A172 (cell line): ENCODE measurements at regions not wholly inside any gene's neighbourhood (a gene's known extent, or its start where the extent isn't known, plus 50 kb on each side); places are given as distances from the start of the nearest gene placed in this dataset.

ENCODE experiments used
- DNase-seq: peaks from one replicate; pipeline ENCODE4 v3.0.0-alpha.2; 2015; ENCODE audit warnings: low spot score

GRCh38 chr6:77979204-77979603 is 326.4 kb downstream of the MEI4 start:
- no peak for DNase-seq

DNA sequence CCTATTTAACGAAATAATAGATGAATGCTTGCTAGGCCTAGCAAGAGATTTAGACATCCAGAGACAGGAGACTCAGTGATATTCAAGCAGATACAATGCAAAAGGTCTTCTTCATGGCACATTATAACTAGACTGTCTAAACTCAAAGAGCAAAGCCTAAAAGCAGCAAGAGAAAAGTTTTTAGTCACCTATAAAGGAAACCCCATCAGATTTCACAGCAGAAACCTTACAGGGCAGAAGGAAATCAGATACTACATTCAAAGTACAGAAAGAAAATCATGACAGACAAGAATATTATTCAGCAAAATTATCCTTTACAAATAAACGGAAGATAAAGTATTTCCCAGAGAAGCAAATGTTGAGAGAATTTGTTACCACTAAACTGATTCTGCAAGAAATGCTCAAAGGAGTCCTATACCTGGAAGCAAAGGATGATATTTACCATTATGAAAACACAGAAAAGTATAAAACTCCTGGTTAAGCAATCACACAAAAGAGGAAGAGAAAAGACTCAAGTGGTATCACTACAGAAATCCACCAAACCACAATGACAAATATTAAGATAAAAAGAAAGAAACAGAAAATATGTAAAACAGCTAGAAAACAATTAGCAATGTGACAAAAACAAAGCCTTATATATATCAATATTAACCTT is 333.7 kb downstream of the MEI4 start:
- no peak for DNase-seq

GRCh38 chr6:77987035-77987384 is 334.2 kb downstream of the MEI4 start:
- no peak for DNase-seq

GRCh38 chr6:78010130-78010529 is 357.3 kb downstream of the MEI4 start:
- no peak for DNase-seq

DNA sequence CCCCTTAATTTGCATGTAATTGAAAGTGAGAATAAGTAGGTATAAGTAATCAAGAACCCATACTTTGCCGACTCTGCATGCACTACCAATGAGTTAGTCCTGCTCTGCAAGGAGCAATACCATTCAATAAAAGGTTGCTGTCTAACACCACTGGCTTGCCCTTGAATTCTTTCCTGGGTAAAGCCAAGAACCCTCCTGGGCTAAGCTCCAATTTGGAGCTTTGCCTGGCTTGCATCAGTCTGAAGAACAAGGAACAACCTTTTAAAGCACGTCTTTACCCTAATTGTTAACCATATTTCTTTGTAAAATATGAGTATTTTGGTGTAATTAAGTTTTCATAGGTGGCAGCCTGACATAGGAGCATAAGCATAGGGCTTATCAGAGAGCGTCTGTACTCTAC is 367.7 kb downstream of the MEI4 start:
- DNase-seq, result no peak

DNA sequence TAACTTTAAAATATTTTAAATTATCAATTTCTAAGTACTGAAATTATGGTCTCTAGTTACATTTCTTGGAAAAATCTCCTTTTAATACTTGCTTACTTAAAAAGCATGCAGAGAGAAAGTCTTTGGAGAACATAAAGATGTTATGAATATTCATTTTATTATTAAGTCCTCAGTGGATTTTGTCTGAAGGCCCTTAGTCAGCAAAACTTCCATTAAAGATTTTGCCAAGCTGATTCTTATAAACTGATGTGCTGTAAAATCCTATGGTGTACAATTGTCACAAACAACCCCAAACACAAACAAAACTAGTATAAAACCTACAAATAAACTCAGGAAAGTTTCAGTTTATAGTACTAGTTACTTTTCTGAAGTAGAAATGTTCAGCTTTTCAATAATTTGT is 372.7 kb downstream of the MEI4 start:
- no peak for DNase-seq

GRCh38 chr6:78031228-78031627 is 378.4 kb downstream of the MEI4 start:
- DNase-seq, result no peak

GRCh38 chr6:78059171-78059570 is 406.3 kb downstream of the MEI4 start:
- no peak for DNase-seq

- no peak for DNase-seq
Observed at GRCh38 chr6:78062993-78063392, 410.2 kb downstream of the MEI4 start.

DNA sequence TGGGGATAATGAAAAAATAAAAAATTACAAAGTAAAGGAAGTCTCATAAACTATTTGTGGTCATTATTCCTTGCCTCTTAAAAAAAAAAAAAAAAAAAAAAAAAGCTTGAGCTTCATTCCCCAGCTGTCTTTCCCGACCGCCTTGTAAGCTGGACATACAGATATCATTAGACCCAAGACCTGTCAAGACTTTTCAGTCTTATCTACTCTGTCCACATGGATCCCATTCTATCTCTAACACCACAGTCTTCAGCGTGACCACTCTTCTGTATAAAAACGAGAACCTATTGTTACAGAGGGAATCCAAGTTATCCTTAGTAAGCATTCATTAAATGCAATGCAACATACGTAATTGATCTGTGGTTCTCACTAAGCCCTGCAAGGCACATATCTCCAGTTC is 423.5 kb downstream of the MEI4 start:
- DNase-seq, result no peak

DNA sequence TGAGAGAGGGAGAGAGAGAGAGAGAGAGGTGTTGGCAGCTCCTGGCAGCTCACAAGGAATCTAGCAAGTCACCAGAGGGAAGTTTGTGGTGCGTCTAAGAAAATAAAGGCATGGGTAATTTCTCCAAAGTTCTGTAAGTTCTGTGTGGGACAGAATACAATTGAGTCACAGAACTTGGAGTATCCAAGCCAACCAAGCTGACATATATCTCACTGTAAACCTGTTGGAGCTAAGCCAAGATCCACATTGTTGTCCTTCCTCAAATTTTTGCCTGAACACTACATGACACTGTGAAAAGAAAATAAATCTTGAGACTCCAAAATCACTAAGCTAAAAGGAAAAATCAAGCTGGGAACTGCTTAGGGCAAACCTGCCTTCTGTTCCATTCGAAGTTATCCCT is 436.7 kb downstream of the MEI4 start:
- no peak for DNase-seq

- DNase-seq, result no peak
Observed at GRCh38 chr6:78093906-78094305, 441.1 kb downstream of the MEI4 start.

GRCh38 chr6:78101387-78101786 is 448.5 kb downstream of the MEI4 start:
- DNase-seq, result no peak

- no peak for DNase-seq
Observed at GRCh38 chr6:78110641-78111040, 457.8 kb downstream of the MEI4 start.

DNA sequence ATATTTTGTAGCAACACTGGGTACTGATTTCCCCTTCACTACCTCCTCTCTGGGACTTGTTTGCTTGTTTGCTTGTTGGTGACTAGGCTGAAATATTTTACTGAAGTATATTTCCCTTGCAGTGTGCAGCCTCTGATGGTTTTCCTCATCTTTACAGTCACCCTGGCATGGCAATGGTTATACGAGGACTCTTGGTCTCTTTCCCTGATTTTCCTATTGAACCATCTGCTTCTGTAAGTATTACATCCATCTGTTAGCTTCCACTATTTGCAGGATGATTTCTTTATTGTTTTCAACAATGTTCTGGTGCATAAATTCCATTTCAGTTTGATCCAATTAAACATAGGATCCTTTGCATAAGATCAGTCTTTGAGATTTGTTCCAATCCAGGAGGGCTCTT is 465.1 kb downstream of the MEI4 start:
- no peak for DNase-seq

DNA sequence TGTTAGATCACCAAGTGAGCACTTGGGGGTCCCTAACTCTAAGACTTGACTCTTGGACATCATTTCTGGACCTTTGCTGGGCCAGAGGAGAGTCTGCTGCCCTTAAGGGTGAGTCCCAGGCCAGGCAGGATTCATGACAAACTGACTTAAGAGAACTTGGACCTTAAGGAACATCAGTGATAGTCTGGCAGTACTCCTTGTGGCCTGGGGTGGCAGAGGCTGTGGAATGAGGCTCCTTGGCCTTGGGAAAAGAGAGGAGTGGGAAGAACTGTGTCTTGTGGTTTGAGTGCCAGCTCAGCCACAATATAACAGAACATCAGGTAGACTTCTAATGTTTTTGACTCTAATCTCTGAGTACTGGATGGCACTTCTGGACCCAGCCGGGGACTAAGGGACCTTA is 478.7 kb downstream of the MEI4 start:
- no peak for DNase-seq

GRCh38 chr6:78132671-78133410 is 480.0 kb downstream of the MEI4 start:
- no peak for DNase-seq

GRCh38 chr6:78150425-78150824 is 497.6 kb downstream of the MEI4 start:
- no peak for DNase-seq

GRCh38 chr6:78153976-78154375 is 501.1 kb downstream of the MEI4 start:
- DNase-seq, result no peak

- no peak for DNase-seq
Observed at GRCh38 chr6:78157606-78158005, 504.8 kb downstream of the MEI4 start.

GRCh38 chr6:78188891-78189290 is 536.1 kb downstream of the MEI4 start:
- DNase-seq, result no peak

DNA sequence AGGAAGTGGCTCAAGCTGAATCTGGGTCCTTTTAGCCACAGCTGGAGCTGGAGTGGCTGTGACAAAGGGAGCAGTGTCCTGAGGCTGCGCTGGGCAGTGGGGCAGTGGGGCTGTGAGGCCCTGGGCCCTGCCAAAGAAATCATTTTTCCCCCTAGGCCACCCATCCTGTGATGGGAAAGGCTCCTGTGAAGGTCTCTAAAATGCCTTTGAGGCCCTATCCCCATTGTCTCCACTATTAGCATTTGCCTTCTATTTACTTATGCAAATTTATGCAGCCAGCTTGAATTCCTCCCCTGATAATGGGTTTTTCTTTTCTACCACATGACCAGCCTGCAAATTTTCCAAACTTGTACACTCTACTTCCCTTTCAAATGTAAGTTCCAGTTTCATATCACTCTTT is 539.2 kb downstream of the MEI4 start:
- DNase-seq, result no peak

- no peak for DNase-seq
Observed at GRCh38 chr6:78199044-78199443, 546.2 kb downstream of the MEI4 start.

DNA sequence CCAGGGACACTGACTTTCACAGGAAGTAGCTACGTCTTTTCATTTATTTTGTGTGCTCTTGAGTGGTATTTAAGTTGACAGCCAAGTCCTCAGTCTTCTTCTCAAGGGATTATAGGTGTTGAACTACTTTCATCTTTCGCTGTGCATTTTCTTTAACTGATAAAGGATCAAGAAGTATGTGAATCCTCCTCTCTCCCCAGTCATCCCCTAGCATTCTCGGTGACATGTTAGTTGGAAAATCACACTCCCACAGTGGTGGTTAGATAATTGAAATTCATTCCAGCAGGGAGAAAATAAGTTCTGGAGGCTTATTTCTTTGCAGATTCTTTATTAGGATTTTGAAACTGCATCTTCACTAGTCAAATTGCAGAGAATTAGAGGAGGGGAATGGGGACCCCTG is 569.4 kb downstream of the MEI4 start:
- no peak for DNase-seq
